ENCODE measurements at regions not wholly inside any gene's neighbourhood (a gene's known extent, or its start where the extent isn't known, plus 50 kb on each side); places are given as distances from the start of the nearest gene placed in this dataset.
"Not testable (repeated sequence)": the region's sequence is repeated elsewhere in the genome, so short reads cannot be mapped to it uniquely, and the experiment has no call there.

GRCh38 chr4:189600718-189601435 lies 339.8 kb upstream of the FRG1 start:
- Histone ChIP-seq H3K9me3 (no peaks in the 10 kb centered on the region), H3K4me3 (ENCODE audit: low read depth in 1 of 2, low read length in 1 of 2) (no peak overlapping the region), H3K27me3 (no peaks in the 10 kb centered on the region), H3K4me1 (ENCODE audit: control insufficient read depth in 1 of 2, insufficient read depth in 1 of 2, low read depth in 1 of 2, low read length in 1 of 2) (no peaks in the 10 kb centered on the region), H3K27ac (no peak overlapping the region), H3K36me3 (no peaks in the 10 kb centered on the region)
- no peak for TF ChIP-seq CTCF (IDR thresholded peaks at IDR 0.05)

DNA sequence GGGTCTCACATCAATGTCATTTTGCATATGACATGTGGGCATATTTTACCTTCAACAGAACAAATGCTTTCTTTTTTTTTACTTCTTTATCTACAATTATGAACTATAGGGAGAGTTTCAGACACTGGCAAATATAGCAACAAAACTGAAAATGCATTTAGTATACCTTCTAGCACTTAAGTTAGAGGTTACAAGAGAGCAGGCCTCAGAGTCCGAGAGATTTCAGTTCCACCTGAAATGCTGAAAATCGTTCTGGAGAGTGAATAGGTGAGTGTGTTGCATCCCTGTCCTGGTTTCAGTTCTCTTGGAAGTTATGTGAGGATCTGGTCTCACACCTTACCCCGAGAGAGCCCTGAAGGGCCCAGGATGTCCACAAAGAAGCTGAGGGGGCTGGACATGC lies 337.8 kb upstream of the FRG1 start:
- H3K4me1 ChIP-seq (ENCODE audit: control insufficient read depth in 1 of 2, insufficient read depth in 1 of 2, low read depth in 1 of 2, low read length in 1 of 2); H3K27ac ChIP-seq; H3K36me3 ChIP-seq; H3K9me3 ChIP-seq; H3K4me3 ChIP-seq (ENCODE audit: low read depth in 1 of 2, low read length in 1 of 2); H3K27me3 ChIP-seq: not testable (repeated sequence)

DNA sequence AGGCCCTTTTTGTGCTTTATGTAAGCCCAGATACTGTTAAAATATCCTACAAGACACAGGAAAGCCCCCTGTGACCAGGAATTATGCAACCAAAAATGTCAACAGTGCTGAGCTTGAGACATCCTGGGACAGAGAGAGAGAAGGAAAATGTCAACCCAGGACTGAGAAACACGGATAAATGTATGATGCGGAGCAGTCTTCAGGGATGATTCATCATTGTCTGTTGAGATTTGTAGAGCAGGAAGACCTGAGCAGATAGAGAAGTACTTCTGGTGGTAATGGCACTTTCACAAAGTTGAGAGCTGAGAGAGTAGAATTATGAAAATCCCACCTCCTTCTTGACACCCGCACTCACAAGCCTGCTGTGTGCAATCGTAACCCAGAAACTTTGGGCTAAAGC lies 330.1 kb upstream of the FRG1 start:
- H3K27ac ChIP-seq; H3K4me3 ChIP-seq (ENCODE audit: low read depth in 1 of 2, low read length in 1 of 2); H3K27me3 ChIP-seq; H3K4me1 ChIP-seq (ENCODE audit: control insufficient read depth in 1 of 2, insufficient read depth in 1 of 2, low read depth in 1 of 2, low read length in 1 of 2); H3K9me3 ChIP-seq; H3K36me3 ChIP-seq: not testable (repeated sequence)

GRCh38 chr4:189613207-189613606 lies 327.5 kb upstream of the FRG1 start:
- Histone ChIP-seq H3K4me1 (ENCODE audit: control insufficient read depth in 1 of 2, insufficient read depth in 1 of 2, low read depth in 1 of 2, low read length in 1 of 2) (no peaks in the 10 kb centered on the region), H3K27ac (no peak overlapping the region), H3K4me3 (ENCODE audit: low read depth in 1 of 2, low read length in 1 of 2) (no peak overlapping the region), H3K9me3 (no peaks in the 10 kb centered on the region), H3K36me3 (no peaks in the 10 kb centered on the region), H3K27me3 (no peaks in the 10 kb centered on the region)
- TF ChIP-seq CTCF (IDR thresholded peaks at IDR 0.05), result no peak

DNA sequence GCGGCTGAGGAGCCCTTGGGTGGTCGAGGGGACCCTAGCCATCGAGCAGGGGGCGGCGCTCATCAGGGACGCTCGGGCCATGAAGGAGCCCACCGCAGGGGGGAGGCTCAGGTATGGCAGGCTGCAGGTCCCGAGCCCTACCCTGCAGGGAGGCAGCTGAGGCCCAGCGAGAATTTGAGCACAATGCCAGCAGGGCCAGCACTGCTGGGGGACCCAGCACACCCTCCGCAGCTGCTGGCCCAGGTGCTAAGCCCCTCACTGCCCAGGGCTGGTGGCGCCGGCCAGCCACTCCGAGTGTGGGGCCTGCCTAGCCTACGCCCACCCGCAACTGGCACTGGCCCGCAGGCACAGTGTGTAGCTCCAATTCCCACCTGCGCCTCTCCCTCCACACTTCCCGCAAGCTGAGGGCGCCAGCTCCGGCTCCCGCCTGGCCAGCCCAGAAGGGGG lies 325.4 kb upstream of the FRG1 start:
- Histone ChIP-seq H3K27me3 (no peaks in the 10 kb centered on the region), H3K36me3 (no peaks in the 10 kb centered on the region), H3K9me3 (no peaks in the 10 kb centered on the region), H3K4me3 (ENCODE audit: low read depth in 1 of 2, low read length in 1 of 2) (no peak overlapping the region), H3K4me1 (ENCODE audit: control insufficient read depth in 1 of 2, insufficient read depth in 1 of 2, low read depth in 1 of 2, low read length in 1 of 2) (no peaks in the 10 kb centered on the region), H3K27ac (no peak overlapping the region)
- TF ChIP-seq CTCF (IDR thresholded peaks at IDR 0.05), result no peak

DNA sequence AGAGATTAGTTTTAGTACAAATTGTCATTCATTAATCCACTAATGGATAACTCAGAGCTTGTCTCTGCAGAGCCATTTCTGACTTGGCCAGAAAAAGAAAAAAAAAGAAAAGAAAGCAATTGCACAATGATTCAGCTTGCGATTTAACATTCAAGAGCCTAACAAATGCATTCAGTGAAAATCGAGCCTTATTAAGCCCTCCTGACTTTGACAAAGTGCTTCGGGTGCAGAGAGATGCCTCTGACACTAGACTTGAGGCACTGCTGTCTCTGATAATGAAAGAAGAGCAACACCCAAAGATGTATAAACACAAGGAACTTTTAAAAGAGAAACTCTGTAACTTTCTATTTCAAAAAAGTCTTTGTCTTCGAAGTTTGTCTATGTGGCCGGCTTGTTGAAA lies 322.9 kb upstream of the FRG1 start:
- not testable (repeated sequence) for H3K4me3 ChIP-seq (ENCODE audit: low read depth in 1 of 2, low read length in 1 of 2); H3K27me3 ChIP-seq; H3K27ac ChIP-seq

DNA sequence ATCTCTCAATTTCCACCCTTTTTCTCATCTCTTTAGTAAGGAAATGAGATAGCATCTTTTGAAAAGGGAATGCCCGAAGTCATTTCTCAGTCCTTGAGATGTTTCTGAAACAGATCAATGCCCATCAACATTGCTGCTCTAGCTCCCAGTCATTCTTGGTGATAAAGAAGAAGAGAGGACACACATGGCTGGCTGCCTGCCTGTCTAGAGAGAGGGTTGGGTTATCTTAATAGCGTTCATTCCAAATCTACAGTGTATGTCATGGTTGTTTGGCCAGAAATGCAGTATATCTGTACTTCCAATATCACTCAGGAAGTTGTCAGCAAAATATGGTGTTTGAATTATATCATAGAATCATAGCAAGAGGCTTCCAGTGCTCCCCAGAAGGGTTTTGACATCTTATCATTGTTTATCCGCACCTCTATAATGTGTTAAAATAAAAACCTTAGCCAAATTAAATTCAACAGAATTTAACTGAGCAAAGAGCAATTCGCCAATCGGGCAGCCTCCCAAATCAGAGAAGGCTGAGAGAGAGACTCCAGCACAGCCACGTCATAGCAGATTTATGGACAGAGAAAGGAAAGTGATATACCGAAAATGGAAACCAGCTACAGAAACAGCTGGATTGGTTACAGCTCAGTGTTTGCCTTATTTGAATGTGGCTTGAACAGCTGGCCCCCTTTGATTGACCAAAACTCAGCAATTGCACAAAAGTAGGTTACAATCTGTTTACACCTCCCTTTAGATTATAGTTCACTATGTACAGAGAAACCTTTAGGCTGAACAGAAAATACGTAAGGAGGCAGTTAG lies 321.0 kb upstream of the FRG1 start:
- H3K4me3 ChIP-seq (ENCODE audit: low read depth in 1 of 2, low read length in 1 of 2); H3K27me3 ChIP-seq; H3K27ac ChIP-seq; H3K9me3 ChIP-seq; H3K4me1 ChIP-seq (ENCODE audit: control insufficient read depth in 1 of 2, insufficient read depth in 1 of 2, low read depth in 1 of 2, low read length in 1 of 2); H3K36me3 ChIP-seq: not testable (repeated sequence)

More for the DNA sequence above, 322.9 kb upstream of the FRG1 start:
- H3K4me1 ChIP-seq (ENCODE audit: control insufficient read depth in 1 of 2, insufficient read depth in 1 of 2, low read depth in 1 of 2, low read length in 1 of 2); H3K36me3 ChIP-seq; H3K9me3 ChIP-seq: not testable (repeated sequence)

GRCh38 chr4:189622574-189622973 lies 318.1 kb upstream of the FRG1 start:
- H3K9me3 ChIP-seq, result not testable (repeated sequence)

GRCh38 chr4:189627041-189627440 lies 313.6 kb upstream of the FRG1 start:
- H3K27ac ChIP-seq; H3K4me3 ChIP-seq (ENCODE audit: low read depth in 1 of 2, low read length in 1 of 2); H3K27me3 ChIP-seq; H3K36me3 ChIP-seq; H3K4me1 ChIP-seq (ENCODE audit: control insufficient read depth in 1 of 2, insufficient read depth in 1 of 2, low read depth in 1 of 2, low read length in 1 of 2); H3K9me3 ChIP-seq: not testable (repeated sequence)

More at GRCh38 chr4:189622574-189622973, 318.1 kb upstream of the FRG1 start:
- not testable (repeated sequence) for H3K27ac ChIP-seq; H3K4me3 ChIP-seq (ENCODE audit: low read depth in 1 of 2, low read length in 1 of 2); H3K4me1 ChIP-seq (ENCODE audit: control insufficient read depth in 1 of 2, insufficient read depth in 1 of 2, low read depth in 1 of 2, low read length in 1 of 2); H3K27me3 ChIP-seq; H3K36me3 ChIP-seq

DNA sequence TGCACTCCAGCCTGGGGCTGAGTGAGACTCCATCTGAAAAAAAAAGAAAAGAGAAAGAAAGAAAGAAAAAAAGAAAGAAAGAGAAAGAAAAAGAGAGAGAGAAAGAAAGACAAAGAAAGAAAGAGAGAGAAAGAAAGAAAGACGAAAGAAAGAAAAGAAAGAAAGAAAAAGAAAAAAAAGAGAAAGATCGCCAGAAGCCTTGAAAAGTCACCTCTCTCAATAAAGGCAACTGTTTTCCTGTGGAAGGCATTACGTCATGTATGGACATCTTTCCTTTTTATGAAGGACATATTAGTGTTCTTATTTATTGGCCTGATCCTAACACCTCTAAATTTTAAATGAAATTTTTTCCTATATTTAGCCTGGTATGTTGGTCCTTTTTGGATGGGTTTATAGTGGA lies 310.9 kb upstream of the FRG1 start:
- not testable (repeated sequence) for H3K4me3 ChIP-seq (ENCODE audit: low read depth in 1 of 2, low read length in 1 of 2); H3K4me1 ChIP-seq (ENCODE audit: control insufficient read depth in 1 of 2, insufficient read depth in 1 of 2, low read depth in 1 of 2, low read length in 1 of 2); H3K36me3 ChIP-seq; H3K9me3 ChIP-seq; H3K27me3 ChIP-seq; H3K27ac ChIP-seq

All from neutrophil (primary cell).